DND-41 (cell line): ENCODE measurements at regions not wholly inside any gene's neighbourhood (a gene's known extent, or its start where the extent isn't known, plus 50 kb on each side); places are given as distances from the start of the nearest gene placed in this dataset.

ENCODE experiments used
- ATAC-seq: fragments of 200-7000 bp; cut with Tn5 transposase; 3 replicates; pipeline ENCODE4 v1.9.1; 2021; ENCODE audit warnings: low read depth; ENCODE audit not compliant: insufficient read depth
- DNase-seq: peaks from one replicate; pipeline ENCODE4 v3.0.0-alpha.2; 2020
- H2AFZ ChIP-seq: 2 replicates; pipeline ENCODE4 v1.6.0; 2012; ENCODE audit warnings: low read depth, low read length
- H3K27ac ChIP-seq: 2 replicates; pipeline ENCODE4 v1.5.1; 2012; ENCODE audit warnings: low read length, inconsistent platforms
- H3K27me3 ChIP-seq: fragments of 200-600 bp; sonication (generic); 2 replicates; pipeline ENCODE4 v1.6.0; 2012; ENCODE audit warnings: low read length, mild to moderate bottlenecking, inconsistent platforms; ENCODE audit not compliant: insufficient read depth, poor library complexity
- H3K36me3 ChIP-seq: 2 replicates; pipeline ENCODE4 v1.5.1; 2012; ENCODE audit warnings: low read length, inconsistent platforms; ENCODE audit not compliant: insufficient read depth
- H3K4me1 ChIP-seq: 2 replicates; pipeline ENCODE4 v1.5.1; 2012; ENCODE audit warnings: mild to moderate bottlenecking, low read length; ENCODE audit not compliant: insufficient read depth
- H3K4me2 ChIP-seq: 2 replicates; pipeline ENCODE4 v1.6.0; 2012; ENCODE audit warnings: mild to moderate bottlenecking, moderate library complexity, low read length, inconsistent platforms; ENCODE audit not compliant: insufficient read depth
- H3K4me3 ChIP-seq, 2 experiments: fragments of 200-600 bp in 1 of 2; shearing (Covaris generic) in 1 of 2; 2 replicates each; pipeline ENCODE4 v1.5.1; 2012 to 2016; ENCODE audit warnings: inconsistent platforms in 2 of 2, low read length in 2 of 2, mild to moderate bottlenecking in 2 of 2, low read depth in 1 of 2, moderate library complexity in 1 of 2
- H3K79me2 ChIP-seq: 2 replicates; pipeline ENCODE4 v1.6.0; 2012; ENCODE audit warnings: low read length, inconsistent platforms; ENCODE audit not compliant: insufficient read depth
- H3K9ac ChIP-seq: 2 replicates; pipeline ENCODE4 v1.6.0; 2012; ENCODE audit warnings: low read depth, mild to moderate bottlenecking, inconsistent platforms, low read length, moderate library complexity
- H3K9me3 ChIP-seq: 2 replicates; pipeline ENCODE4 v1.5.1; 2012; ENCODE audit warnings: low read length, moderate library complexity, mild to moderate bottlenecking, inconsistent platforms; ENCODE audit not compliant: insufficient read depth, severe bottlenecking
- H4K20me1 ChIP-seq: 2 replicates; pipeline ENCODE4 v1.6.0; 2012; ENCODE audit warnings: low read length; ENCODE audit not compliant: insufficient read depth
- CTCF ChIP-seq: IDR thresholded peaks from 2 replicates; pipeline ENCODE4 v1.5.1; 2012; ENCODE audit warnings: borderline replicate concordance, low read length, moderate library complexity, mild to moderate bottlenecking; ENCODE audit not compliant: poor library complexity, severe bottlenecking; ENCODE audit errors: extremely low read depth
- EZH2 ChIP-seq: IDR thresholded peaks from 3 replicates; pipeline ENCODE4 v1.6.1; 2012; ENCODE audit warnings: borderline replicate concordance, low read depth, mild to moderate bottlenecking, moderate library complexity, low read length, inconsistent platforms; ENCODE audit not compliant: severe bottlenecking

DNA sequence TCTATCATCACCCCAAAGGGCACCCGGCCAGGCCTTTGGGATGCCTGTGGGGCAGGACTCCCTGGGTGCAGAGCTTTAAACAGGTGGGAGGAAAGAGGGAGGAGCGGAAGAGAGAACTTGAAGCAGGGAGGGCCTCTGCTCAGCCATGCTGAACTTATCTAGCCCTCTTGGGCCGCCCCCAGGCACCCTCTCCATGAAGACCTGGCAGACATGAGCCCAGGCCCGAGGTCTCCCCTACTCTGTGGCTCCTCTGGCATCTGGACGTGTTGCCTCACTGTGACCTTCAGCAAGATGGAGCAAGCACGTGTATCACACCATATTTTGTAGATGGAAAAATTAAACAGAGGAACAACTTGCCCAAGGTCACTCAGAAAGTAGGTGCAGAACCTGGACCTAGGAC, 711.4 kb downstream of the MATN1 start:
- Histone ChIP-seq H3K36me3 (no peaks in the 10 kb centered on the region), H3K9ac (no peak overlapping the region), H3K4me2 (no peak overlapping the region), H3K9me3 (no peaks in the 10 kb centered on the region), H2AFZ (no peak overlapping the region), H3K27ac (no peak overlapping the region), H3K27me3 (no peaks in the 10 kb centered on the region), H3K4me3 (no peak overlapping the region), H3K79me2 (no peaks in the 10 kb centered on the region), H3K4me1 (no peaks in the 10 kb centered on the region), H4K20me1 (no peaks in the 10 kb centered on the region)
- ATAC-seq = no peak
- TF ChIP-seq EZH2 (no peak), CTCF (no peak)
- DNase-seq = no peak

DNA sequence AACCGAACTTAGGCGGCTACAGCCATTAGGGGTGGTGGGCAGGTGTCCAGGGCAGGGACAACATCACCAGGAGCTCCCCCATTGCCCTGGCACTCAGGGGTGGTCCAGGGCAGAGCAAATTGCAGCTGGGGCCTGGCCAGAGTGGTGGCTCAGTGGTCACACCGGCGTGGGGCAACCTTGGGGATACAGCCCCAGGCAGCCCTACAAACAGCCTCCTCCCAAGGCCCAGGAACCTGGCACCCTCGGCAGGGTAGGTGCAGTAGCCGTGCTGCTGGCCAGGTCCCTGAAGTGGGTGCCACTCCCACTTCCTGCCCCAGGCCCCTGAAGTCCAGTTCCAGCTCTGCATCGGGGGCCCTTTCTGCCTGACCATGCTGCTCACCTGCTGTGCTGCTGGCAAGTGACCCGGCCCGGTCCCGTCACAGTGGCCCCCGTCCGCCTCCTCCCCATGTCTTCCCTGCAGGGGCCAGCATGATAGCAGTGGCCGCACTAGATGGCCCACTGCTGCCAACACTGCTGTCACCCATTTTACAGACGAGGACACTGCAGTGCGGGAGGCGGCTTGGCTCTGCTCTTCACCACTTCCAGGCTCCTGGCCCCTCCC, 712.8 kb downstream of the MATN1 start:
- Histone ChIP-seq H3K4me3 (no peak overlapping the region), H3K36me3 (no peaks in the 10 kb centered on the region), H3K4me1 (no peaks in the 10 kb centered on the region), H3K27me3 (no peaks in the 10 kb centered on the region), H3K27ac (no peak overlapping the region), H4K20me1 (no peaks in the 10 kb centered on the region), H3K4me2 (no peak overlapping the region), H3K9ac (no peak overlapping the region), H3K79me2 (no peaks in the 10 kb centered on the region), H3K9me3 (no peaks in the 10 kb centered on the region), H2AFZ (no peak overlapping the region)
- ATAC-seq (no peak), DNase-seq (no peak)
- TF ChIP-seq EZH2 = no peak
- no peak for TF ChIP-seq CTCF

- no peak for DNase-seq
- Histone ChIP-seq H4K20me1 (no peaks in the 10 kb centered on the region), H3K4me3 (no peak overlapping the region), H3K4me1 (no peaks in the 10 kb centered on the region), H3K4me2 (no peak overlapping the region), H2AFZ (no peak overlapping the region), H3K9ac (no peak overlapping the region), H3K27ac (no peak overlapping the region), H3K36me3 (no peaks in the 10 kb centered on the region), H3K27me3 (no peaks in the 10 kb centered on the region), H3K79me2 (no peaks in the 10 kb centered on the region), H3K9me3 (no peaks in the 10 kb centered on the region)
- TF ChIP-seq EZH2 (no peak), CTCF (no peak)
- no peak for ATAC-seq
Measured at GRCh38 chr1:30009720-30010119, 713.7 kb downstream of the MATN1 start.
